GM12875 (cell line): ENCODE measurements at regions not wholly inside any gene's neighbourhood (a gene's known extent, or its start where the extent isn't known, plus 50 kb on each side); places are given as distances from the start of the nearest gene placed in this dataset.

Source experiments
- H3K4me3 ChIP-seq: one replicate; pipeline ENCODE4 v1.5.1; 2011; ENCODE audit warnings: low read depth, low read length, control low read depth
- CTCF ChIP-seq: IDR thresholded peaks from 2 replicates; pipeline ENCODE4 v1.5.1; 2011; ENCODE audit warnings: low read depth, mild to moderate bottlenecking, control low read depth, inconsistent platforms, low read length, moderate library complexity, borderline replicate concordance; ENCODE audit not compliant: insufficient read depth

GRCh38 chr6:14578994-14579393, 461.4 kb downstream of the CD83 start:
- TF ChIP-seq CTCF: no peak
- H3K4me3 ChIP-seq: no peak overlapping the region

- no peak overlapping the region for H3K4me3 ChIP-seq
- no peak for TF ChIP-seq CTCF
These were observed 465.2 kb downstream of the CD83 start for GRCh38 chr6:14582749-14583148.

- H3K4me3 ChIP-seq: no peak overlapping the region
- TF ChIP-seq CTCF: no peak
These were observed 466.3 kb downstream of the CD83 start for GRCh38 chr6:14583826-14584225.

- TF ChIP-seq CTCF: no peak
- no peak overlapping the region for H3K4me3 ChIP-seq
These were observed 466.9 kb downstream of the CD83 start for GRCh38 chr6:14584450-14584849.

GRCh38 chr6:14585689-14586088, 468.1 kb downstream of the CD83 start:
- no peak for TF ChIP-seq CTCF
- H3K4me3 ChIP-seq: no peak overlapping the region

GRCh38 chr6:14589175-14589574, 471.6 kb downstream of the CD83 start:
- H3K4me3 ChIP-seq: no peak overlapping the region
- TF ChIP-seq CTCF: no peak

- TF ChIP-seq CTCF: no peak
- no peak overlapping the region for H3K4me3 ChIP-seq
These were observed 473.0 kb downstream of the CD83 start for GRCh38 chr6:14590586-14590985.
